ENCODE measurements at regions not wholly inside any gene's neighbourhood (a gene's known extent, or its start where the extent isn't known, plus 50 kb on each side); places are given as distances from the start of the nearest gene placed in this dataset.
"Not testable (repeated sequence)": the region's sequence is repeated elsewhere in the genome, so short reads cannot be mapped to it uniquely, and the experiment has no call there.

GRCh38 chr1:212514056-212514614, 81.4 kb downstream of the NENF start:
- Mint-ChIP-seq H3K9me3 (no peaks in the 10 kb centered on the region), H3K36me3 (no peaks in the 10 kb centered on the region), H3K4me1 (ENCODE audit: low read depth) (peaks cover 12% of the 10 kb centered on the region), H3K27me3 (peaks cover 58% of the 10 kb centered on the region), H3K4me3 (no peak overlapping the region), H3K27ac (no peak overlapping the region)
- intact Hi-C loops (cut with micrococcal nuclease) = no loop called here
- ChIA-PET POLR2A (interaction anchor here (1.2 kb wide), 1 partner anchor 94 kb away, joined by 3 read pairs; the partner anchor contains the start of gene ATF3), CTCF (no interaction called here)
- peak; percentile 45 for DNase-seq

- ChIA-PET POLR2A (interaction anchor here (0.5 to 1.2 kb wide), 2 partner anchors 94 to 254 kb away, joined by 3 to 4 read pairs; partner anchors contain the start of gene ATF3), CTCF (no interaction called here)
- intact Hi-C loops (cut with micrococcal nuclease) = no loop called here
- Mint-ChIP-seq H3K9me3 (no peaks in the 10 kb centered on the region), H3K4me3 (no peak overlapping the region), H3K27me3 (peaks cover 56% of the 10 kb centered on the region), H3K4me1 (ENCODE audit: low read depth) (peaks cover 12% of the 10 kb centered on the region), H3K36me3 (no peaks in the 10 kb centered on the region), H3K27ac (no peak overlapping the region)
- DNase-seq = no peak
Observed at GRCh38 chr1:212514782-212515181, 82.1 kb downstream of the NENF start.

DNA sequence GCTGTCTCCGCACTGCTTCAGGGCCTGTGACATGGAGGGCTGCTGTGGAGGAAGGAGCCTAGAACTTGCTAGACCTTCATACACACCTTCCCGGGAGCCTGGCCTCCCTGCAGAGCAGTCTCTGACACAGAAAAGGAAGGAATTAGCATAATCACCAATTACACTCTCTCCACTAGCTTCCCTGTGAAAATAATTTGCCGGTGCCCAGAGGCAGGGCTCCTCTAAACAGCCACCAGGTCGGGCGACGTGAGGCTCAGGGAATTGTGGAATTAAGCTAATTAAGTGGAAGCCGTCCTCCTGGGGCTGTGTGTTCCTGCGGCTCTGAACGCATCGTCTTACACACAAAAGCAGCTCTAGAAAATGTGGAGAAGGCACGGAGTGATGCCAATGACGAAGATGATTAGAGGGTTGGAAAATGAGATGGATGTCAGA, 82.6 kb downstream of the NENF start:
- Mint-ChIP-seq H3K27me3 (peaks cover 56% of the 10 kb centered on the region), H3K9me3 (no peaks in the 10 kb centered on the region), H3K4me3 (no peak overlapping the region), H3K36me3 (no peaks in the 10 kb centered on the region), H3K27ac (no peak overlapping the region), H3K4me1 (ENCODE audit: low read depth) (peaks cover 12% of the 10 kb centered on the region)
- POLR2A ChIA-PET = interaction anchor here (0.5 to 1.2 kb wide), 2 partner anchors 93 to 254 kb away, joined by 3 to 4 read pairs; partner anchors contain the start of gene ATF3
- DNase-seq = no peak
- intact Hi-C loops (cut with micrococcal nuclease) = no loop called here
- CTCF ChIA-PET = no interaction called here

DNA sequence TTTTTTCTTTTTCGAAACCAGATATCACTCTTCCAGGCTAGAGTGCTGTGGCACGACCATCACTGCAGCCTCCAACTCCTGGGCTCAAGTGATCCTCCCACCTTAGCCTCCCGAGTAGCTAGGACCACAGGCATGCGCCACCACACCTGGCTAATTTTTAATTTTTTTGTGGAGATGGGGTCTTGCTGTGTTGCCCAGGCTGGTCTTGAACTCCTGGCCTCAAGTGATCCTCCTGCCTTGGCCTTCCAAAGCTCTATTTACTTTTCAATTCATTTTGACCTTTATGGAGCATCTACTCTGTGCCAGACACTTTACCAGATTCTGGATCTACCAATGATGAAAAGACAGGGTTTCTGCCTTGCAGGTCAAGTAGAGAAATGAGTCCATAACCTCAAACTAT, 83.3 kb downstream of the NENF start:
- H3K9me3 Mint-ChIP-seq; DNase-seq; H3K4me3 Mint-ChIP-seq; CTCF ChIA-PET; POLR2A ChIA-PET; intact Hi-C loops (cut with micrococcal nuclease); H3K27ac Mint-ChIP-seq; H3K36me3 Mint-ChIP-seq: not testable (repeated sequence)
- H3K4me1 Mint-ChIP-seq (ENCODE audit: low read depth) = peaks cover 12% of the 10 kb centered on the region
- H3K27me3 Mint-ChIP-seq = peaks cover 56% of the 10 kb centered on the region

GRCh38 chr1:212518188-212519054, 85.7 kb downstream of the NENF start:
- peaks cover 9% of the 10 kb centered on the region for H3K4me1 Mint-ChIP-seq (ENCODE audit: low read depth)
- H3K4me3 Mint-ChIP-seq = no peak overlapping the region
- no peaks in the 10 kb centered on the region for H3K9me3 Mint-ChIP-seq
- H3K27ac Mint-ChIP-seq = no peak overlapping the region
- peaks cover 43% of the 10 kb centered on the region for H3K27me3 Mint-ChIP-seq
- POLR2A ChIA-PET = no interaction called here
- no peak for DNase-seq
- no peaks in the 10 kb centered on the region for H3K36me3 Mint-ChIP-seq
- CTCF ChIA-PET = interaction anchor here (0.6 to 2.0 kb wide), 3 partner anchors 10 to 592 kb away, joined by 3 to 7 read pairs (median 4); no protein-coding TSS in a partner anchor
- intact Hi-C loops (cut with micrococcal nuclease) = no loop called here

GRCh38 chr1:212519131-212519530, 86.4 kb downstream of the NENF start:
- no peaks in the 10 kb centered on the region for H3K9me3 Mint-ChIP-seq
- no peak for DNase-seq
- POLR2A ChIA-PET = no interaction called here
- intact Hi-C loops (cut with micrococcal nuclease) = no loop called here
- peaks cover 36% of the 10 kb centered on the region for H3K27me3 Mint-ChIP-seq
- peaks cover 4% of the 10 kb centered on the region for H3K4me1 Mint-ChIP-seq (ENCODE audit: low read depth)
- H3K27ac Mint-ChIP-seq = no peak overlapping the region
- no peaks in the 10 kb centered on the region for H3K36me3 Mint-ChIP-seq
- CTCF ChIA-PET = interaction anchor here (0.6 to 2.0 kb wide), 3 partner anchors 10 to 593 kb away, joined by 3 to 7 read pairs (median 4); no protein-coding TSS in a partner anchor
- no peak overlapping the region for H3K4me3 Mint-ChIP-seq

- H3K27ac Mint-ChIP-seq = no peak overlapping the region
- DNase-seq = no peak
- ChIA-PET POLR2A (no interaction called here), CTCF (interaction anchor here (0.9 to 1.5 kb wide), 2 partner anchors 9 to 110 kb away, joined by 3 to 4 read pairs; no protein-coding TSS in a partner anchor)
- intact Hi-C loops (cut with micrococcal nuclease) = no loop called here
- no peaks in the 10 kb centered on the region for H3K36me3 Mint-ChIP-seq
- H3K4me1 Mint-ChIP-seq (ENCODE audit: low read depth) = no peaks in the 10 kb centered on the region
- H3K9me3 Mint-ChIP-seq = no peaks in the 10 kb centered on the region
- H3K27me3 Mint-ChIP-seq = peaks cover 30% of the 10 kb centered on the region
- no peak overlapping the region for H3K4me3 Mint-ChIP-seq
Observed at GRCh38 chr1:212520299-212520698, 87.6 kb downstream of the NENF start.

- H3K27me3 Mint-ChIP-seq = peaks cover 26% of the 10 kb centered on the region
- H3K36me3 Mint-ChIP-seq = no peaks in the 10 kb centered on the region
- ChIA-PET CTCF (interaction anchor here (0.9 kb wide), 1 partner anchor 109 kb away, joined by 3 read pairs; no protein-coding TSS in a partner anchor), POLR2A (no interaction called here)
- H3K4me1 Mint-ChIP-seq (ENCODE audit: low read depth) = no peaks in the 10 kb centered on the region
- no peak overlapping the region for H3K27ac Mint-ChIP-seq
- DNase-seq = no peak
- H3K4me3 Mint-ChIP-seq = no peak overlapping the region
- no peaks in the 10 kb centered on the region for H3K9me3 Mint-ChIP-seq
- intact Hi-C loops (cut with micrococcal nuclease) = no loop called here
Observed at GRCh38 chr1:212520746-212521145, 87.8 kb upstream of the ATF3 start.

GRCh38 chr1:212525479-212526110, 83.0 kb upstream of the ATF3 start:
- Mint-ChIP-seq H3K27ac (no peak overlapping the region), H3K4me3 (no peak overlapping the region), H3K36me3 (no peaks in the 10 kb centered on the region), H3K27me3 (peaks cover 16% of the 10 kb centered on the region), H3K4me1 (ENCODE audit: low read depth) (no peaks in the 10 kb centered on the region), H3K9me3 (no peaks in the 10 kb centered on the region)
- CTCF ChIA-PET = interaction anchor here (0.6 to 0.8 kb wide), 2 partner anchors 48 to 49 kb away, joined by 3 read pairs; no protein-coding TSS in a partner anchor
- intact Hi-C loops (cut with micrococcal nuclease) = no loop called here
- POLR2A ChIA-PET = no interaction called here
- no peak for DNase-seq

DNA sequence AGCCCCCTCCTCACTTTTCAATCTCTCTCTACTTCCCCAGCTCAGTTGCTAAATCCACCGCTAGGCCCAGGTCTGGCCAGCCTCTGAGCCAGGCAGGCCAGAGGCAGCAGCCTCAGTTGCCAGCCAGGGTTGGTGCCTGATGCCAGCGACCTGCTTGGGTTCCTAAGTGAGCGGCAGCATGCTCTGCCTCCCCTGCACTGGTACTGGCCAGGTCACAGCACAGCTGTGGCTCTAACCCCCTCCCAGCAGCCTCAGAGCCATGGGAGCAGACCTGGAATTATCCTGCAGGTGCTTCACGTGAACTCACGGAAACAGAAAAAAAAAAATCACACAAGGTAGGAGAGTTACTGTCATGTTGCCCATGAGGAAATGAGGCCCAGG, 82.5 kb upstream of the ATF3 start:
- intact Hi-C loops (cut with micrococcal nuclease) = no loop called here
- no peak for DNase-seq
- H3K27ac Mint-ChIP-seq = no peak overlapping the region
- POLR2A ChIA-PET = no interaction called here
- CTCF ChIA-PET = no interaction called here
- H3K27me3 Mint-ChIP-seq = peaks cover 15% of the 10 kb centered on the region
- H3K4me3 Mint-ChIP-seq = no peak overlapping the region
- no peaks in the 10 kb centered on the region for H3K4me1 Mint-ChIP-seq (ENCODE audit: low read depth)
- H3K9me3 Mint-ChIP-seq = no peaks in the 10 kb centered on the region
- H3K36me3 Mint-ChIP-seq = no peaks in the 10 kb centered on the region

- intact Hi-C loops (cut with micrococcal nuclease) = no loop called here
- Mint-ChIP-seq H3K27ac (no peak overlapping the region), H3K27me3 (peaks cover 19% of the 10 kb centered on the region), H3K4me1 (ENCODE audit: low read depth) (no peaks in the 10 kb centered on the region), H3K9me3 (no peaks in the 10 kb centered on the region), H3K36me3 (no peaks in the 10 kb centered on the region), H3K4me3 (no peak overlapping the region)
- ChIA-PET CTCF (interaction anchor here (0.9 to 1.9 kb wide), 3 partner anchors 9 to 72 kb away, joined by 3 to 4 read pairs (median 3); no protein-coding TSS in a partner anchor), POLR2A (no interaction called here)
- DNase-seq = no peak
Observed at GRCh38 chr1:212528501-212528900, 80.1 kb upstream of the ATF3 start.

GRCh38 chr1:212529211-212529741, 79.3 kb upstream of the ATF3 start:
- intact Hi-C loops (cut with micrococcal nuclease) = no loop called here
- DNase-seq = no peak
- H3K4me1 Mint-ChIP-seq (ENCODE audit: low read depth) = no peaks in the 10 kb centered on the region
- H3K9me3 Mint-ChIP-seq = no peaks in the 10 kb centered on the region
- ChIA-PET POLR2A (no interaction called here), CTCF (interaction anchor here (0.9 to 1.9 kb wide), 3 partner anchors 10 to 73 kb away, joined by 3 to 4 read pairs (median 3); no protein-coding TSS in a partner anchor)
- peaks cover 22% of the 10 kb centered on the region for H3K27me3 Mint-ChIP-seq
- H3K36me3 Mint-ChIP-seq = no peaks in the 10 kb centered on the region
- no peak overlapping the region for H3K4me3 Mint-ChIP-seq
- no peak overlapping the region for H3K27ac Mint-ChIP-seq
